Neural cell (in vitro differentiated cells): ENCODE measurements at regions not wholly inside any gene's neighbourhood (a gene's known extent, or its start where the extent isn't known, plus 50 kb on each side); places are given as distances from the start of the nearest gene placed in this dataset.

Source experiments
- EZH2 ChIP-seq: fragments of 200-600, 300-800 bp; shearing (Covaris generic), sonication (generic); IDR thresholded peaks from 2 replicates; pipeline ENCODE4 v1.6.1; 2014; ENCODE audit warnings: antibody characterized with exemption, low read length, borderline replicate concordance, mild to moderate bottlenecking; ENCODE audit not compliant: insufficient read depth, poor library complexity, severe bottlenecking
- TF ChIP-seq, protein P1 (sequence below): fragments of 450-650 bp; IDR thresholded peaks from 2 replicates; pipeline ENCODE4 v1.5.1; 2014; ENCODE audit warnings: antibody characterized with exemption, mild to moderate bottlenecking, moderate library complexity; ENCODE audit not compliant: poor library complexity, severe bottlenecking

DNA sequence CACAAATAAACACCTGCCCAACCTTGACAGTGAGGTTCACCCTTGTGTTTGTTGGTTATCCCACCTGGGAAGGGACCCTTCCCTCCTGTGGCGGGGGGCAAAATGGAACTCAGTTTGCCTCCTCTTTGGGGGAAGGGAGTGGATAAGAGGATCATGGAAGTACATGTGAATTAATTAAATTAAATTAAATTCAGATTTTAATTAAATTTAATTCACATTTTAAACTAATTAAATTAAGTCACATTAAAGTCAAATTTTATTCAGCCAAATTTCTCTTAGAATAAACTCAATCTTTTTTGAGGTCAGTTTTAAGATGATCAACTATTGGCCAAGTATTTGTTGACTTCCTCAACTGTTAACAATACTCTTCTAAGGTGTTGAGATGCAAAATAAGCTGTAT is 252.4 kb upstream of the AJAP1 start:
- TF ChIP-seq, protein P1, sequence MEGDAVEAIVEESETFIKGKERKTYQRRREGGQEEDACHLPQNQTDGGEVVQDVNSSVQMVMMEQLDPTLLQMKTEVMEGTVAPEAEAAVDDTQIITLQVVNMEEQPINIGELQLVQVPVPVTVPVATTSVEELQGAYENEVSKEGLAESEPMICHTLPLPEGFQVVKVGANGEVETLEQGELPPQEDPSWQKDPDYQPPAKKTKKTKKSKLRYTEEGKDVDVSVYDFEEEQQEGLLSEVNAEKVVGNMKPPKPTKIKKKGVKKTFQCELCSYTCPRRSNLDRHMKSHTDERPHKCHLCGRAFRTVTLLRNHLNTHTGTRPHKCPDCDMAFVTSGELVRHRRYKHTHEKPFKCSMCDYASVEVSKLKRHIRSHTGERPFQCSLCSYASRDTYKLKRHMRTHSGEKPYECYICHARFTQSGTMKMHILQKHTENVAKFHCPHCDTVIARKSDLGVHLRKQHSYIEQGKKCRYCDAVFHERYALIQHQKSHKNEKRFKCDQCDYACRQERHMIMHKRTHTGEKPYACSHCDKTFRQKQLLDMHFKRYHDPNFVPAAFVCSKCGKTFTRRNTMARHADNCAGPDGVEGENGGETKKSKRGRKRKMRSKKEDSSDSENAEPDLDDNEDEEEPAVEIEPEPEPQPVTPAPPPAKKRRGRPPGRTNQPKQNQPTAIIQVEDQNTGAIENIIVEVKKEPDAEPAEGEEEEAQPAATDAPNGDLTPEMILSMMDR = no peak
- TF ChIP-seq EZH2 = no peak
